ENCODE measurements at regions not wholly inside any gene's neighbourhood (a gene's known extent, or its start where the extent isn't known, plus 50 kb on each side); places are given as distances from the start of the nearest gene placed in this dataset.

- Histone ChIP-seq H3K23ac (ENCODE audit: low read depth, low read length, poor library complexity) (no peak overlapping the region), H3K79me1 (ENCODE audit: low read depth, low read length) (no peaks in the 10 kb centered on the region), H3K4ac (ENCODE audit: low read length) (no peak overlapping the region), H2BK5ac (ENCODE audit: low read length) (no peak overlapping the region), H3K4me1 (ENCODE audit: control insufficient read depth in 2 of 2, insufficient read depth in 1 of 2, low read depth in 1 of 2, low read length in 2 of 2) (no peaks in the 10 kb centered on the region), H2BK15ac (ENCODE audit: low read length) (no peak overlapping the region), H2AFZ (ENCODE audit: low read length) (no peak overlapping the region), H2AK5ac (ENCODE audit: low read depth, low read length) (no peak overlapping the region), H3K27ac (replicated peaks; ENCODE audit: low read length) (no peak overlapping the region), H3K27me3 (ENCODE audit: control insufficient read depth in 3 of 3, insufficient read depth in 3 of 3, low read depth in 1 of 3, low read length in 3 of 3) (no peaks in the 10 kb centered on the region), H2BK120ac (ENCODE audit: low read depth, low read length) (no peak overlapping the region), H3K36me3 (replicated peaks in 1 of 2; ENCODE audit: control insufficient read depth in 2 of 2, insufficient read depth in 2 of 2, low read length in 2 of 2) (no peaks in the 10 kb centered on the region), H3K4me3 (ENCODE audit: low read length in 2 of 2) (no peak overlapping the region), H3K18ac (ENCODE audit: low read length) (no peak overlapping the region), H2BK12ac (ENCODE audit: low read length) (no peak overlapping the region), H3K14ac (ENCODE audit: low read length) (no peak overlapping the region), H4K91ac (ENCODE audit: low read depth, low read length, poor library complexity) (no peak overlapping the region), H3K9ac (ENCODE audit: low read depth, low read length, poor library complexity) (no peak overlapping the region), H3K9me3 (replicated peaks in 1 of 2; ENCODE audit: control insufficient read depth in 2 of 2, insufficient read depth in 1 of 2, low read depth in 1 of 2, low read length in 2 of 2) (peaks cover 2 to 4% of the 10 kb centered on the region in 2 donors), H4K8ac (ENCODE audit: low read depth, low read length) (no peak overlapping the region), H3K4me2 (ENCODE audit: insufficient read depth, low read length, poor library complexity, severe bottlenecking) (no peak overlapping the region)
- no peak for DNase-seq (ENCODE audit: low spot score)
- no CpG with 5 or more reads among the region's 3 CpGs for WGBS, 2 donors (ENCODE audit: extremely low coverage in 2 of 2, insufficient read length in 2 of 2, insufficient replicate concordance in 1 of 2)
Measured at GRCh38 chr12:88842314-88842713, 262.0 kb upstream of the KITLG start.

GRCh38 chr12:88839486-88839885 lies 259.2 kb upstream of the KITLG start:
- H4K91ac ChIP-seq (ENCODE audit: low read depth, low read length, poor library complexity) = no peak overlapping the region
- no peaks in the 10 kb centered on the region for H3K27me3 ChIP-seq (ENCODE audit: control insufficient read depth in 3 of 3, insufficient read depth in 3 of 3, low read depth in 1 of 3, low read length in 3 of 3)
- H4K8ac ChIP-seq (ENCODE audit: low read depth, low read length) = no peak overlapping the region
- H2AFZ ChIP-seq (ENCODE audit: low read length) = no peak overlapping the region
- no peak overlapping the region for H2BK5ac ChIP-seq (ENCODE audit: low read length)
- no peaks in the 10 kb centered on the region for H3K36me3 ChIP-seq (replicated peaks in 1 of 2; ENCODE audit: control insufficient read depth in 2 of 2, insufficient read depth in 2 of 2, low read length in 2 of 2)
- no peak overlapping the region for H3K14ac ChIP-seq (ENCODE audit: low read length)
- no peak overlapping the region for H3K18ac ChIP-seq (ENCODE audit: low read length)
- no peak overlapping the region for H3K4ac ChIP-seq (ENCODE audit: low read length)
- H3K27ac ChIP-seq (replicated peaks; ENCODE audit: low read length) = no peak overlapping the region
- H3K4me1 ChIP-seq (ENCODE audit: control insufficient read depth in 2 of 2, insufficient read depth in 1 of 2, low read depth in 1 of 2, low read length in 2 of 2) = no peaks in the 10 kb centered on the region
- H2AK5ac ChIP-seq (ENCODE audit: low read depth, low read length) = no peak overlapping the region
- no peak overlapping the region for H2BK15ac ChIP-seq (ENCODE audit: low read length)
- no peak overlapping the region for H2BK12ac ChIP-seq (ENCODE audit: low read length)
- no peak overlapping the region for H3K23ac ChIP-seq (ENCODE audit: low read depth, low read length, poor library complexity)
- no peak for DNase-seq (ENCODE audit: low spot score)
- no peak overlapping the region for H3K9ac ChIP-seq (ENCODE audit: low read depth, low read length, poor library complexity)
- WGBS, 2 donors (ENCODE audit: extremely low coverage in 2 of 2, insufficient read length in 2 of 2, insufficient replicate concordance in 1 of 2) = no CpG with 5 or more reads among the region's 2 CpGs
- peaks cover 2 to 4% of the 10 kb centered on the region in 2 donors for H3K9me3 ChIP-seq (replicated peaks in 1 of 2; ENCODE audit: control insufficient read depth in 2 of 2, insufficient read depth in 1 of 2, low read depth in 1 of 2, low read length in 2 of 2)
- no peak overlapping the region for H2BK120ac ChIP-seq (ENCODE audit: low read depth, low read length)
- no peak overlapping the region for H3K4me2 ChIP-seq (ENCODE audit: insufficient read depth, low read length, poor library complexity, severe bottlenecking)
- H3K79me1 ChIP-seq (ENCODE audit: low read depth, low read length) = no peaks in the 10 kb centered on the region
- no peak overlapping the region for H3K4me3 ChIP-seq (ENCODE audit: low read length in 2 of 2)

GRCh38 chr12:88836156-88836555 lies 255.9 kb upstream of the KITLG start:
- DNase-seq (ENCODE audit: low spot score) = no peak
- Histone ChIP-seq H3K79me1 (ENCODE audit: low read depth, low read length) (no peaks in the 10 kb centered on the region), H3K9me3 (replicated peaks in 1 of 2; ENCODE audit: control insufficient read depth in 2 of 2, insufficient read depth in 1 of 2, low read depth in 1 of 2, low read length in 2 of 2) (peaks cover 2 to 4% of the 10 kb centered on the region in 2 donors), H3K18ac (ENCODE audit: low read length) (no peak overlapping the region), H3K36me3 (replicated peaks in 1 of 2; ENCODE audit: control insufficient read depth in 2 of 2, insufficient read depth in 2 of 2, low read length in 2 of 2) (no peaks in the 10 kb centered on the region), H2AFZ (ENCODE audit: low read length) (no peak overlapping the region), H3K4me1 (ENCODE audit: control insufficient read depth in 2 of 2, insufficient read depth in 1 of 2, low read depth in 1 of 2, low read length in 2 of 2) (no peaks in the 10 kb centered on the region), H3K23ac (ENCODE audit: low read depth, low read length, poor library complexity) (no peak overlapping the region), H3K4me3 (ENCODE audit: low read length in 2 of 2) (no peak overlapping the region), H4K91ac (ENCODE audit: low read depth, low read length, poor library complexity) (no peak overlapping the region), H3K4ac (ENCODE audit: low read length) (no peak overlapping the region), H3K4me2 (ENCODE audit: insufficient read depth, low read length, poor library complexity, severe bottlenecking) (no peak overlapping the region), H3K27me3 (ENCODE audit: control insufficient read depth in 3 of 3, insufficient read depth in 3 of 3, low read depth in 1 of 3, low read length in 3 of 3) (no peaks in the 10 kb centered on the region), H4K8ac (ENCODE audit: low read depth, low read length) (no peak overlapping the region), H2AK5ac (ENCODE audit: low read depth, low read length) (no peak overlapping the region), H3K14ac (ENCODE audit: low read length) (no peak overlapping the region), H3K9ac (ENCODE audit: low read depth, low read length, poor library complexity) (no peak overlapping the region), H2BK12ac (ENCODE audit: low read length) (no peak overlapping the region), H2BK15ac (ENCODE audit: low read length) (no peak overlapping the region), H2BK5ac (ENCODE audit: low read length) (no peak overlapping the region), H2BK120ac (ENCODE audit: low read depth, low read length) (no peak overlapping the region), H3K27ac (replicated peaks; ENCODE audit: low read length) (no peak overlapping the region)
- WGBS, 2 donors (ENCODE audit: extremely low coverage in 2 of 2, insufficient read length in 2 of 2, insufficient replicate concordance in 1 of 2) = no CpG with 5 or more reads among the region's 1 CpG

GRCh38 chr12:88834226-88834625 lies 254.0 kb upstream of the KITLG start:
- no peak overlapping the region for H3K9ac ChIP-seq (ENCODE audit: low read depth, low read length, poor library complexity)
- no CpG with 5 or more reads among the region's 1 CpG for WGBS, 2 donors (ENCODE audit: extremely low coverage in 2 of 2, insufficient read length in 2 of 2, insufficient replicate concordance in 1 of 2)
- H2AFZ ChIP-seq (ENCODE audit: low read length) = no peak overlapping the region
- H4K91ac ChIP-seq (ENCODE audit: low read depth, low read length, poor library complexity) = no peak overlapping the region
- H3K4me2 ChIP-seq (ENCODE audit: insufficient read depth, low read length, poor library complexity, severe bottlenecking) = no peak overlapping the region
- no peak overlapping the region for H2BK120ac ChIP-seq (ENCODE audit: low read depth, low read length)
- no peak overlapping the region for H2BK5ac ChIP-seq (ENCODE audit: low read length)
- H3K4me1 ChIP-seq (ENCODE audit: control insufficient read depth in 2 of 2, insufficient read depth in 1 of 2, low read depth in 1 of 2, low read length in 2 of 2) = no peaks in the 10 kb centered on the region
- H3K36me3 ChIP-seq (replicated peaks in 1 of 2; ENCODE audit: control insufficient read depth in 2 of 2, insufficient read depth in 2 of 2, low read length in 2 of 2) = no peaks in the 10 kb centered on the region
- no peak overlapping the region for H3K27ac ChIP-seq (replicated peaks; ENCODE audit: low read length)
- H2BK12ac ChIP-seq (ENCODE audit: low read length) = no peak overlapping the region
- no peaks in the 10 kb centered on the region for H3K79me1 ChIP-seq (ENCODE audit: low read depth, low read length)
- no peak overlapping the region for H4K8ac ChIP-seq (ENCODE audit: low read depth, low read length)
- H3K27me3 ChIP-seq (ENCODE audit: control insufficient read depth in 3 of 3, insufficient read depth in 3 of 3, low read depth in 1 of 3, low read length in 3 of 3) = no peaks in the 10 kb centered on the region
- H3K14ac ChIP-seq (ENCODE audit: low read length) = no peak overlapping the region
- H2BK15ac ChIP-seq (ENCODE audit: low read length) = no peak overlapping the region
- no peak overlapping the region for H3K23ac ChIP-seq (ENCODE audit: low read depth, low read length, poor library complexity)
- peaks cover 2 to 4% of the 10 kb centered on the region in 2 donors for H3K9me3 ChIP-seq (replicated peaks in 1 of 2; ENCODE audit: control insufficient read depth in 2 of 2, insufficient read depth in 1 of 2, low read depth in 1 of 2, low read length in 2 of 2)
- H3K4me3 ChIP-seq (ENCODE audit: low read length in 2 of 2) = no peak overlapping the region
- H2AK5ac ChIP-seq (ENCODE audit: low read depth, low read length) = no peak overlapping the region
- DNase-seq (ENCODE audit: low spot score) = no peak
- no peak overlapping the region for H3K18ac ChIP-seq (ENCODE audit: low read length)
- no peak overlapping the region for H3K4ac ChIP-seq (ENCODE audit: low read length)

Data from neuronal stem cell (in vitro differentiated cells).